Breast epithelium (tissue), 3 donors: ENCODE measurements at regions not wholly inside any gene's neighbourhood (a gene's known extent, or its start where the extent isn't known, plus 50 kb on each side); places are given as distances from the start of the nearest gene placed in this dataset.

Source experiments
- POLR2A ChIP-seq: fragments of 450-650 bp; IDR thresholded peaks from one replicate; pipeline ENCODE4 v1.6.1; 2016; ENCODE audit warnings: antibody characterized with exemption, mild to moderate bottlenecking, moderate library complexity
- TF ChIP-seq, protein P1 (sequence below), 3 donors: fragments of 450-650 bp; IDR thresholded peaks; one replicate each; pipeline ENCODE4 v1.5.1; 2016 to 2017; ENCODE audit warnings: antibody characterized with exemption in 3 of 3, mild to moderate bottlenecking in 3 of 3, moderate library complexity in 3 of 3

DNA sequence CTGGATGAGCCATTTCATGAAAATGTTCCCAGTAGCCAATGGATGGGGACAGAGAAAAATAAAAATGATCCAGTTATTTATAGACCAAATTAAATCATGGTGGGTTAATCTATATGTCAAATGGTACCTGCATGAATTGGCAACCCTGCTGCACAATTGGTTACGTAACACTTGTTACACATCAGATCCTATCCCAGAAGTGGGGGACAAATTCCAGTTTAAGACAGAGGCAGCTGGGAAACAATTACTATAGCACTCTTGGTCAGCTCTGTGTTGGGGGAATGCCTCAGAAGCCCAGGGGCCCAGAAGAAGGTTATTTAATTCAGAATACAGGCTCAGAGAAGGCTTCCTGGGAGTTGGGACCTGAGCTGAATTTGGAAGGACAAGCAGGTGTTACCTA, 81.1 kb upstream of the FLT1 start:
- TF ChIP-seq, protein P1, sequence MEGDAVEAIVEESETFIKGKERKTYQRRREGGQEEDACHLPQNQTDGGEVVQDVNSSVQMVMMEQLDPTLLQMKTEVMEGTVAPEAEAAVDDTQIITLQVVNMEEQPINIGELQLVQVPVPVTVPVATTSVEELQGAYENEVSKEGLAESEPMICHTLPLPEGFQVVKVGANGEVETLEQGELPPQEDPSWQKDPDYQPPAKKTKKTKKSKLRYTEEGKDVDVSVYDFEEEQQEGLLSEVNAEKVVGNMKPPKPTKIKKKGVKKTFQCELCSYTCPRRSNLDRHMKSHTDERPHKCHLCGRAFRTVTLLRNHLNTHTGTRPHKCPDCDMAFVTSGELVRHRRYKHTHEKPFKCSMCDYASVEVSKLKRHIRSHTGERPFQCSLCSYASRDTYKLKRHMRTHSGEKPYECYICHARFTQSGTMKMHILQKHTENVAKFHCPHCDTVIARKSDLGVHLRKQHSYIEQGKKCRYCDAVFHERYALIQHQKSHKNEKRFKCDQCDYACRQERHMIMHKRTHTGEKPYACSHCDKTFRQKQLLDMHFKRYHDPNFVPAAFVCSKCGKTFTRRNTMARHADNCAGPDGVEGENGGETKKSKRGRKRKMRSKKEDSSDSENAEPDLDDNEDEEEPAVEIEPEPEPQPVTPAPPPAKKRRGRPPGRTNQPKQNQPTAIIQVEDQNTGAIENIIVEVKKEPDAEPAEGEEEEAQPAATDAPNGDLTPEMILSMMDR (IDR thresholded peaks at IDR 0.05) = no peak
- no peak for TF ChIP-seq POLR2A
